Type B pancreatic cell (in vitro differentiated cells): ENCODE measurements at regions not wholly inside any gene's neighbourhood (a gene's known extent, or its start where the extent isn't known, plus 50 kb on each side); places are given as distances from the start of the nearest gene placed in this dataset.
"Not testable (repeated sequence)": the region's sequence is repeated elsewhere in the genome, so short reads cannot be mapped to it uniquely, and the experiment has no call there.

Experiments used
- DNase-seq: peaks from one replicate; pipeline ENCODE4 v3.0.0; 2021; ENCODE audit warnings: mixed read lengths; ENCODE audit not compliant: unreplicated experiment; ENCODE audit errors: extremely low spot score
- H3K27ac Mint-ChIP-seq: 2 replicates; pipeline ENCODE4 v1.8.0; 2021; ENCODE audit warnings: mild to moderate bottlenecking, mixed read lengths
- H3K27me3 Mint-ChIP-seq: 2 replicates; pipeline ENCODE4 v1.8.0; 2021; ENCODE audit warnings: mixed read lengths
- H3K36me3 Mint-ChIP-seq: 2 replicates; pipeline ENCODE4 v1.8.0; 2021; ENCODE audit warnings: mixed read lengths
- H3K4me1 Mint-ChIP-seq: one replicate; pipeline ENCODE4 v1.8.0; 2021; ENCODE audit warnings: mixed read lengths; ENCODE audit not compliant: unreplicated experiment
- H3K4me3 Mint-ChIP-seq: 2 replicates; pipeline ENCODE4 v1.8.0; 2021; ENCODE audit warnings: mild to moderate bottlenecking, mixed read lengths
- H3K9me3 Mint-ChIP-seq: 2 replicates; pipeline ENCODE4 v1.8.0; 2021; ENCODE audit warnings: mixed read lengths
- CTCF ChIP-seq: fragments of 200-600 bp; sonication (generic); conservative IDR thresholded peaks from 2 replicates; pipeline ENCODE4 v1.5.0; 2021; ENCODE audit warnings: antibody characterized with exemption, mild to moderate bottlenecking

GRCh38 chr17:18546514-18547398 lies 70.2 kb downstream of the LGALS9C start:
- not testable (repeated sequence) for H3K36me3 Mint-ChIP-seq, DNase-seq, H3K9me3 Mint-ChIP-seq, H3K4me1 Mint-ChIP-seq, H3K4me3 Mint-ChIP-seq, H3K27ac Mint-ChIP-seq, H3K27me3 Mint-ChIP-seq

DNA sequence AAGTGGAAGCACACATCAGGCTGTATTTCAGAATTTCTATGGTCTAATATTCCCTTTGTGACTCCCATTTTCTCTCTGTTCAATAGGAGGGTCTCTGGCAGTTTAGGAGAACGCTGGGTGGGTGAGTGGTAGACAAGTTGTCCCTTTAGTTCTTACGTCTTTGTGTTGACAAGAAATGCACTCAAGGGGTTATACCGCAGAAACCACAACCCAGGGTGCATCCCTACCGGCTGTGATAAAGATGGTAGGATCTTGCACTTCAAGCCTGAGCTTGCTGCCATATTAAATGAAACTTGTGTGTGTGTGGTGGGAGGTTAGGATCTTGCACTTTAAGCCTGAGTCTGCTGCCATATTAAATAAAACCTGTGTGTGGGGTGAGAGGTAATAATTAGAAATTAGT lies 80.5 kb downstream of the LGALS9C start:
- not testable (repeated sequence) for H3K4me3 Mint-ChIP-seq, H3K4me1 Mint-ChIP-seq, H3K27me3 Mint-ChIP-seq, H3K27ac Mint-ChIP-seq, DNase-seq, H3K9me3 Mint-ChIP-seq, H3K36me3 Mint-ChIP-seq

- H3K4me1 Mint-ChIP-seq, H3K27me3 Mint-ChIP-seq, DNase-seq: not testable (repeated sequence)
Observed at GRCh38 chr17:18563381-18564098, 80.7 kb downstream of the TBC1D28 start.

DNA sequence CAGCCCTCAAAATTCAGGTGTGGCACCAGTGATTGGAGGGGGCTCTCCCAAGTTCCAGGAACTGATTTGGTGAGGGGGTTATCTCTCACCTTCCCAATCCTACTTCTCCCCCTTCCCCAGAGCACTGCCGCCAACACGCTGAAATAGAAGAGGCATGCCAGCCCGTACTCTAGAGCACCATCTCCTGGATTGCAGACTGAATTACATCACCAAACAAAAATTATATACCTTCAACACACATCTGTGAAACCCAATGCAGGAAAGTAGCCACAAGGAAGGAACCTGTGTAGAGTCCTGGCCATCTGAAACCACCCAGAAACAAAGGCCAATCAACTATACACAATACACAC lies 80.1 kb downstream of the TBC1D28 start:
- not testable (repeated sequence) for H3K4me3 Mint-ChIP-seq, H3K27ac Mint-ChIP-seq, H3K36me3 Mint-ChIP-seq, DNase-seq, H3K9me3 Mint-ChIP-seq, H3K27me3 Mint-ChIP-seq
- peak; percentile 76 for TF ChIP-seq CTCF
- peaks cover 10% of the 10 kb centered on the region for H3K4me1 Mint-ChIP-seq

More at GRCh38 chr17:18563381-18564098, 80.7 kb downstream of the TBC1D28 start:
- not testable (repeated sequence) for H3K27ac Mint-ChIP-seq, H3K4me3 Mint-ChIP-seq, H3K36me3 Mint-ChIP-seq, H3K9me3 Mint-ChIP-seq

DNA sequence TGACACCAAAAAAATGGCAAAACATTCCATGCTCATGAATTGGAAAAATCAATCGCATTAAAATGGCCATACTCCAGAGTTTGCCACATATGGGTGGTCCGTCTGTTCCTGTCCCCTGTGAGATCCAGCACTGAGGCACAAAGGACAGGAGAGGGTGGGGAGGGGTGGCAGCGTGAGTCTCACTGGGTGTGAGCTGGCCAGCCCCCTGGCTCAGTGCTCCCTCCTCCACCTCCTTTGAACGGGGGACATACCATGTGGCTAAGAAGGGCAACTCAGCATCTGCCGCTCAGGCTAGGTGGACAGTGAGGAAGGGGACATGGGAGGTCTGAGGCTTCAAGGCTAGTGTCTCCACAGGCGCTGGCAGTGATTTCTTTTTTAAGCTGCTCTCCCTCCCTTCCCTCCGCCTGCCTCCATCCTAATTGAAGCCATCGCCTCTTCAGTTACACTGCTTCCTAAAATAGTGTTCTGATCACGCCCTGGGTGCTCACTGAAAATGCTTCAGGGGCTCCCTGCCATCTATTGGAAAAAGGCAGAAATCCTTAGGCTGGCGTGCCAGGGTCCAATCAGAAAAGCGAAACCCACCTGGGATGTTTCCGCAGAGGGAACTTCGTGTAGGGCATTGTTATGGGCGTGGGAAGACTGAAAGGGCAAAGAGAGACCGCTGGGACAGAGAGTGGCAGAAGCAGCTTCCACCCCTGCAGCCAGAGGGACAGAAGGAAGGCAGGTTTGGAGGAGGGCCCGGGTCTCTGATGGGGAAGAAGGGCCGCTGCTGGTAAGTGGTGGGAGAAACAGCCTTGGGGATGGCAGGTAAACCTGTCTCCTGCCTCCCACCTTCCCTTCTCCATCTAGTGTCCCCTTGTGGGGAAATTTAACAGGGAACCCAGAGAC lies 75.8 kb downstream of the TBC1D28 start:
- not testable (repeated sequence) for H3K36me3 Mint-ChIP-seq, H3K27me3 Mint-ChIP-seq, H3K9me3 Mint-ChIP-seq, DNase-seq
- Mint-ChIP-seq H3K27ac (peak overlapping the region; percentile 24), H3K4me3 (peak overlapping the region; percentile 18), H3K4me1 (peaks cover 19% of the 10 kb centered on the region)

- Mint-ChIP-seq H3K4me3 (peak overlapping the region; percentile 86), H3K4me1 (peaks cover 14% of the 10 kb centered on the region)
- not testable (repeated sequence) for H3K27ac Mint-ChIP-seq, H3K9me3 Mint-ChIP-seq, H3K27me3 Mint-ChIP-seq, H3K36me3 Mint-ChIP-seq, DNase-seq
Observed at GRCh38 chr17:18569489-18569913, 74.7 kb downstream of the TBC1D28 start.

DNA sequence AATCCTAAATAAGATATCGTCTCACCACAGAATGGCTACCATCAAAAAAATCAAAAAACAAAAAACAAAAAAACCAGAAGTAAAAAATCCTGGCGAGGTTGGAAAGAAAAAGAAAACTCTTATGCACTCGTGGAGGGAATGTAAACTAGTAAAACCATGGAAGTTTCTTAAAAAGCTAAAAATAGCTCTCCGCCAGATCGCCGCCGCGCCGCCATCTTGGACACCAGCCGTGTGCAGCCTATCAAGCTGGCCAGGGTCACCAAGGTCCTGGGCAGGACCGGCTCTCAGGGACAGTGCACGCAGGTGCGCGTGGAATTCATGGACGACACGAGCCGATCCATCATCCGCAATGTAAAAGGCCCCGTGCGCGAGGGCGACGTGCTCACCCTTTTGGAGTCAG lies 71.7 kb downstream of the TBC1D28 start:
- not testable (repeated sequence) for H3K36me3 Mint-ChIP-seq, H3K4me3 Mint-ChIP-seq, H3K9me3 Mint-ChIP-seq, DNase-seq, H3K27ac Mint-ChIP-seq, H3K27me3 Mint-ChIP-seq
- H3K4me1 Mint-ChIP-seq, result peaks cover 14% of the 10 kb centered on the region

GRCh38 chr17:18574137-18574536 lies 70.1 kb downstream of the TBC1D28 start:
- H3K9me3 Mint-ChIP-seq, DNase-seq, H3K36me3 Mint-ChIP-seq, H3K4me3 Mint-ChIP-seq, H3K27ac Mint-ChIP-seq, H3K4me1 Mint-ChIP-seq, H3K27me3 Mint-ChIP-seq: not testable (repeated sequence)
